IMR-90 (cell line): ENCODE measurements at regions not wholly inside any gene's neighbourhood (a gene's known extent, or its start where the extent isn't known, plus 50 kb on each side); places are given as distances from the start of the nearest gene placed in this dataset.

Experiments
- ATAC-seq: fragments of 200-7000 bp; cut with Tn5 transposase; 2 replicates; pipeline ENCODE4 v1.9.1; 2020; ENCODE audit warnings: low read depth, mild to moderate bottlenecking, moderate library complexity
- BruUV-seq: library from RNA; stranded (reverse); fragments of 400-500 nt; replicated peaks from 2 replicates; lab custom pipeline; 2021; lab: Mats Ljungman, UMichigan
- CTCF ChIA-PET: fragments of 300-600 bp; formaldehyde crosslinking; extraction: SDS; loops from one replicate; lab custom pipeline; 2021; ENCODE audit warnings: antibody characterized with exemption; lab: Yijun Ruan, JAX
- POLR2A ChIA-PET: fragments of 300-600 bp; sonication (Branson Sonifier 250); formaldehyde crosslinking; loops from one replicate; lab custom pipeline; 2022; ENCODE audit warnings: antibody characterized with exemption; ENCODE audit not compliant: unreplicated experiment; lab: Charles Lee
- DNase-seq: peaks from one replicate; pipeline ENCODE4 v3.0.0; 2013
- H2AFZ ChIP-seq: replicated peaks from 2 replicates; pipeline ENCODE3; 2013; ENCODE audit warnings: low read length, mild to moderate bottlenecking; ENCODE audit not compliant: poor library complexity
- H2AK5ac ChIP-seq: 2 replicates; pipeline ENCODE4 v1.6.1; 2013; ENCODE audit warnings: low read depth, low read length, inconsistent platforms
- H2AK9ac ChIP-seq: replicated peaks from 2 replicates; pipeline ENCODE3; 2013; ENCODE audit warnings: mild to moderate bottlenecking, low read depth, low read length, moderate library complexity; ENCODE audit not compliant: poor library complexity
- H2BK120ac ChIP-seq: 2 replicates; pipeline ENCODE4 v1.6.1; 2013; ENCODE audit warnings: low read depth, low read length, inconsistent platforms
- H2BK15ac ChIP-seq: 3 replicates; pipeline ENCODE4 v1.6.1; 2013; ENCODE audit warnings: low read depth, low read length, inconsistent platforms
- H2BK20ac ChIP-seq: 2 replicates; pipeline ENCODE4 v1.6.1; 2013; ENCODE audit warnings: low read depth, mild to moderate bottlenecking, inconsistent platforms, low read length, moderate library complexity
- H2BK5ac ChIP-seq: 2 replicates; pipeline ENCODE4 v1.6.1; 2013; ENCODE audit warnings: mild to moderate bottlenecking, low read depth, low read length, inconsistent platforms; ENCODE audit not compliant: poor library complexity, severe bottlenecking
- H3K14ac ChIP-seq: replicated peaks from 2 replicates; pipeline ENCODE4 v1.6.1; 2013; ENCODE audit warnings: low read depth, low read length, inconsistent platforms
- H3K18ac ChIP-seq: 2 replicates; pipeline ENCODE4 v1.6.1; 2013; ENCODE audit warnings: low read depth, low read length, control low read depth
- H3K23ac ChIP-seq: 2 replicates; pipeline ENCODE4 v1.6.1; 2013; ENCODE audit warnings: low read depth, low read length, inconsistent platforms
- H3K27ac ChIP-seq: 2 replicates; pipeline ENCODE4 v1.5.1; 2013; ENCODE audit warnings: mild to moderate bottlenecking, control low read depth, low read length; ENCODE audit not compliant: insufficient read depth
- H3K27me3 ChIP-seq: 2 replicates; pipeline ENCODE4 v1.6.1; 2013; ENCODE audit warnings: low read length; ENCODE audit not compliant: control insufficient read depth, insufficient read depth
- H3K36me3 ChIP-seq: 2 replicates; pipeline ENCODE4 v1.6.1; 2013; ENCODE audit warnings: low read length, mixed read lengths; ENCODE audit not compliant: control insufficient read depth, insufficient read depth
- H3K4ac ChIP-seq: 2 replicates; pipeline ENCODE4 v1.6.1; 2013; ENCODE audit warnings: low read depth, low read length, inconsistent platforms
- H3K4me1 ChIP-seq: 2 replicates; pipeline ENCODE4 v1.6.1; 2013; ENCODE audit warnings: low read length, mixed read lengths; ENCODE audit not compliant: control insufficient read depth, insufficient read depth
- H3K4me2 ChIP-seq: 2 replicates; pipeline ENCODE4 v1.6.1; 2013; ENCODE audit warnings: low read depth, mild to moderate bottlenecking, control low read depth, low read length, moderate library complexity
- H3K4me3 ChIP-seq: 2 replicates; pipeline ENCODE4 v1.5.1; 2013; ENCODE audit warnings: low read depth, mild to moderate bottlenecking, control low read depth, low read length, moderate library complexity; ENCODE audit not compliant: insufficient read depth
- H3K56ac ChIP-seq: 2 replicates; pipeline ENCODE4 v1.6.1; 2013; ENCODE audit warnings: low read length, inconsistent platforms; ENCODE audit not compliant: insufficient read depth; ENCODE audit errors: extremely low read depth
- H3K79me1 ChIP-seq, 2 experiments: 2 replicates each; pipeline ENCODE4 v1.6.1; 2013; ENCODE audit warnings: low read length in 2 of 2, inconsistent platforms in 1 of 2, low read depth in 1 of 2
- H3K9ac ChIP-seq: 2 replicates; pipeline ENCODE4 v1.6.1; 2013; ENCODE audit warnings: low read depth, low read length, control low read depth
- H3K9me1 ChIP-seq: 2 replicates; pipeline ENCODE4 v1.6.1; 2013; ENCODE audit warnings: low read length, inconsistent platforms; ENCODE audit not compliant: insufficient read depth
- H3K9me3 ChIP-seq: 2 replicates; pipeline ENCODE4 v1.6.1; 2013; ENCODE audit warnings: low read length; ENCODE audit not compliant: control insufficient read depth, insufficient read depth
- H4K20me1 ChIP-seq: 2 replicates; pipeline ENCODE4 v1.6.1; 2013; ENCODE audit warnings: low read length, inconsistent platforms; ENCODE audit not compliant: insufficient read depth
- H4K5ac ChIP-seq: 2 replicates; pipeline ENCODE4 v1.6.1; 2013; ENCODE audit warnings: mild to moderate bottlenecking, low read depth, low read length, control low read depth
- H4K8ac ChIP-seq, 2 experiments: 2 replicates each; pipeline ENCODE4 v1.6.1; 2013; ENCODE audit warnings: low read depth in 2 of 2, low read length in 2 of 2, control low read depth in 1 of 2, inconsistent platforms in 1 of 2
- H4K91ac ChIP-seq: 2 replicates; pipeline ENCODE4 v1.6.1; 2013; ENCODE audit warnings: low read depth, low read length, inconsistent platforms; ENCODE audit not compliant: insufficient read depth
- BHLHE40 ChIP-seq: fragments of 150-350 bp; IDR thresholded peaks from 2 replicates; pipeline ENCODE4 v1.6.1; 2016; ENCODE audit warnings: mild to moderate bottlenecking, low read depth, low read length
- CEBPB ChIP-seq: IDR thresholded peaks from 2 replicates; pipeline ENCODE4 v1.6.1; 2012; ENCODE audit warnings: low read depth, low read length, improper control_type of control experiment
- FOS ChIP-seq: fragments of 150-350 bp; IDR thresholded peaks from 2 replicates; pipeline ENCODE4 v1.6.1; 2016; ENCODE audit warnings: low read depth, low read length
- MAFK ChIP-seq: IDR thresholded peaks from 2 replicates; pipeline ENCODE4 v1.6.1; 2012; ENCODE audit warnings: low read depth, low read length, improper control_type of control experiment
- MXI1 ChIP-seq: IDR thresholded peaks from 2 replicates; pipeline ENCODE4 v1.6.1; 2012; ENCODE audit warnings: low read depth, mild to moderate bottlenecking, low read length, moderate library complexity, borderline replicate concordance
- NFE2L2 ChIP-seq: fragments of 150-350 bp; IDR thresholded peaks from 2 replicates; pipeline ENCODE4 v1.6.1; 2016; ENCODE audit warnings: low read depth, mild to moderate bottlenecking, low read length
- POLR2A ChIP-seq: IDR thresholded peaks from 2 replicates; pipeline ENCODE4 v1.6.1; 2012; ENCODE audit warnings: mild to moderate bottlenecking, low read depth, low read length
- RAD21 ChIP-seq: IDR thresholded peaks from 2 replicates; pipeline ENCODE4 v1.6.1; 2012; ENCODE audit warnings: low read length, improper control_type of control experiment
- RCOR1 ChIP-seq: IDR thresholded peaks from 2 replicates; pipeline ENCODE4 v1.6.1; 2012; ENCODE audit warnings: mild to moderate bottlenecking, low read length, improper control_type of control experiment; ENCODE audit not compliant: insufficient replicate concordance
- RFX5 ChIP-seq: IDR thresholded peaks from 2 replicates; pipeline ENCODE4 v1.8.0; 2012; ENCODE audit warnings: low read depth, mild to moderate bottlenecking, low read length, moderate library complexity
- SMC3 ChIP-seq: fragments of 150-350 bp; IDR thresholded peaks from 2 replicates; pipeline ENCODE4 v1.6.1; 2016; ENCODE audit warnings: low read depth, mild to moderate bottlenecking, antibody characterized with exemption, low read length, moderate library complexity
- WGBS, 2 experiments: methylation state at CpG; one replicate each; pipeline versions ENCODE4 v1.1.5 to v1.1.7; 2013; ENCODE audit warnings: missing lambda C conversion rate in 2 of 2; ENCODE audit not compliant: insufficient read length in 1 of 2; ENCODE audit errors: extremely low coverage in 2 of 2; 5-methylcytosine and 5-hydroxymethylcytosine counted together
- dilution Hi-C: fragments of 300-500 bp; cut with HindIII; formaldehyde crosslinking; loops from one replicate; pipeline ENCODE4 v1.14.3; 2018; ENCODE audit warnings: low sequenced_read_pairs; ENCODE audit not compliant: unreplicated experiment
- in situ Hi-C: fragments of 300-500 bp; cut with MboI; formaldehyde crosslinking; loops from 3 replicates; pipeline ENCODE4 v1.14.3; 2019; ENCODE audit warnings: low sequenced_read_pairs, inconsistent platforms, mixed read lengths
- intact Hi-C: fragments of 100-400 bp; cut with micrococcal nuclease; formaldehyde crosslinking; loops from 2 replicates; pipeline ENCODE4 v1.10.0; 2022
- TF ChIP-seq, protein P1 (sequence below): fragments of 150-350 bp; IDR thresholded peaks from 2 replicates; pipeline ENCODE4 v1.6.1; 2016; ENCODE audit warnings: low read depth, mild to moderate bottlenecking, low read length, moderate library complexity, borderline replicate concordance
- TF ChIP-seq, protein P2 (sequence below): fragments of 150-350 bp; IDR thresholded peaks from 2 replicates; pipeline ENCODE4 v1.6.1; 2017; ENCODE audit warnings: mild to moderate bottlenecking, antibody characterized with exemption, low read length, low read depth

DNA sequence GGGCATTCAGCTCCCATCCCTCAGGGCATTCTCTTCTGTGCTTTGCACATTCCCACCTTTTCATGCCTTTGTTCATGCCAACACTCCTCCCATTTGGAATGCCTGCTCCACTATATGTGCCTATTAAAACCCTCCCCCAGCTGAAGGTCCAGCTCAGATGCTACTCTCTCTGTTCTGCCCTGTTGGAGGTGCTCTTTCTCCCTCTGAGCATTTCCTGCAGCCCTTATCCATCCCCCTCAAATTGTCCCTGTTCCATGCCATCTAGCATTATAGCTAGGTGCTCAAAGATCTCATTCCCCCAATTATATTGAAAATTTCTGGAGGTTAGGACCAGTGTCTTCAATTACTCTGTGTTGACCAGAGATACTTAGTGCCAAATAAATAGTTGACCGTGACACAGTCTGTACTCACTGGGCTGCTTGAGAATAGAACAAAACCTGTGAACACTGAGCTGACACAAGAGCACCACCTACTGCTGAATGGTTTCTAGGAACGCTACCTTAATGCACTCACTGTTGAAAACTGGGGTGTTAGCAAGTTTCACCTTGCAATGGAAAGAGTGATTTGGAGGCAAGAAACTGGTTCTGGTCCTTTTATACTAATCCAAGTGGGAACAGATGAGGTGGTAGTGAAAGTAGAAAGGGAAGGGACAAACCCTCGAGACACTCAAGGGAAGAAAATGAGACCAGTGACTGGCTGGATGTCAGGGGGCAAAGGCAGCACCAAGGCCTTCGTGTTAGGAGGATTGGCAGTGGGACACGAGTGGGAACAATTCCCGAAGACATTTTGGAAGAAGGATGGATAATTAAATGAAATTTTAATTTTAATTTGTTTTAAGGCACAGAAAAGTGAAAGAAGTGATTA, 289.8 kb upstream of the ROPN1 start (continued):
- TF ChIP-seq NFE2L2 (no peak), RAD21 (peak; percentile 83)

DNA sequence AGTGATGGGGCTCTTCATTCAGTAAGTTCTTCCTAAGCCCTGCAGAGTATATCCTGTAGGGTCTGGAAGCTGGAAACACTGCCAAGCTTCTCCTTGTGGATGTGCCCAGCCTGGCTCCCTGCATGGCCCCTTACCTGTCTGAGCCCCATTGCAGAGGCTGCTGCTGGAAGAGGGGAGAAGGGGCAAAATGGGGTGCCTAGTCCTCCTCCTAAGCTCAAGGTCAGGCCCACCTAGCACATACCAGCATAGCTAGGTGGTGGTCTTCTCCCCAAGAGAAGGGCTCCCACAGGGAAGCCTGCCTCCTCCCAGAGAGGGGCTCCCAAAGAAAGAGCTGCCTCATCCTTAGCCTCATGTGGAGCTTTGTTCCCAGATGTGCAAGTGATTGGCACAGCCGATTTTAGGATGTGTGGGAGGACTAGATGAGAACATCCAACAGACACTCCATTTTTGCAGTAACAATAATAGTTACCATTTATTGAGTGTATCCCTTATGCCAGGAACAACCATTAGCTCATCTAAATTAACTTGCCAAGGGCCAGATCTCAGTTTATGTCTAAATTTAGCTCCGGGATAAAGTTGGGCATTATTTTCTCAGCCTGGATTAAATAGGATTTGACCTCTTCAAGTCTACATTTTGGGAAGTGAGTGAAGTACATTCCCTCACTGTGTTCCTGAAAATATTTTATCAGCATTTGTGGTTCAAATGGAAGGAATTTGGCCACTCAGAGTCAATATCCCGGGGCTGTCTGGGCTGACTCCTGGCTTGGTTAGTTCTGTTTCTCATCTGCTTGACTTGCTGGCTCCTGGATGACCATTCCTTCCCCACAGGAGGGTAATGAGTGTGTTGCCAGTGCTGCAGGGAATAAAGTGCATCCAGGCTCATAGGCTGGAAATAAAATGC, 291.1 kb upstream of the ROPN1 start:
- Histone ChIP-seq H2BK15ac (no peak overlapping the region), H4K91ac (no peak overlapping the region), H4K8ac (no peak overlapping the region), H2AK9ac (no peak overlapping the region), H2BK120ac (no peak overlapping the region), H3K27ac (no peak overlapping the region), H4K20me1 (no peaks in the 10 kb centered on the region), H2BK5ac (no peak overlapping the region), H3K18ac (no peak overlapping the region), H3K23ac (no peak overlapping the region), H3K14ac (no peak overlapping the region), H3K56ac (no peak overlapping the region), H3K36me3 (no peaks in the 10 kb centered on the region), H3K9me1 (no peaks in the 10 kb centered on the region), H2BK20ac (no peak overlapping the region), H2AFZ (no peak overlapping the region), H3K79me1 (no peaks in the 10 kb centered on the region), H4K5ac (no peak overlapping the region), H3K27me3 (peaks cover 23% of the 10 kb centered on the region), H3K9ac (no peak overlapping the region), H3K4me3 (no peak overlapping the region), H3K4ac (no peak overlapping the region), H3K4me2 (no peak overlapping the region), H3K4me1 (no peaks in the 10 kb centered on the region), H2AK5ac (no peak overlapping the region), H3K9me3 (no peaks in the 10 kb centered on the region)
- POLR2A ChIA-PET, result no interaction called here
- dilution Hi-C loops (no loop called here), intact Hi-C loops (loop anchor here (5.0 kb wide), 3 partner anchors 184 to 251 kb away; partner anchors contain the start of gene KALRN), in situ Hi-C loops (loop anchor here (5.0 kb wide), 1 partner anchor 266 kb away; no protein-coding TSS in a partner anchor)
- CTCF ChIA-PET, result interaction anchor here (1.7 to 1.9 kb wide), 2 partner anchors 10 to 267 kb away, joined by 5 to 7 read pairs; no protein-coding TSS in a partner anchor
- no CpG with 5 or more reads among the region's 3 CpGs for WGBS, 2 experiments
- BruUV-seq, result no TSS peak
- peak; percentile 11 for DNase-seq
- no peak for ATAC-seq
- TF ChIP-seq NFE2L2, result no peak
- no peak for TF ChIP-seq POLR2A
- TF ChIP-seq RCOR1, result no peak
- TF ChIP-seq MXI1, result no peak
- no peak for TF ChIP-seq MAFK
- no peak for TF ChIP-seq SMC3
- no peak for TF ChIP-seq RFX5
- TF ChIP-seq, protein P1, sequence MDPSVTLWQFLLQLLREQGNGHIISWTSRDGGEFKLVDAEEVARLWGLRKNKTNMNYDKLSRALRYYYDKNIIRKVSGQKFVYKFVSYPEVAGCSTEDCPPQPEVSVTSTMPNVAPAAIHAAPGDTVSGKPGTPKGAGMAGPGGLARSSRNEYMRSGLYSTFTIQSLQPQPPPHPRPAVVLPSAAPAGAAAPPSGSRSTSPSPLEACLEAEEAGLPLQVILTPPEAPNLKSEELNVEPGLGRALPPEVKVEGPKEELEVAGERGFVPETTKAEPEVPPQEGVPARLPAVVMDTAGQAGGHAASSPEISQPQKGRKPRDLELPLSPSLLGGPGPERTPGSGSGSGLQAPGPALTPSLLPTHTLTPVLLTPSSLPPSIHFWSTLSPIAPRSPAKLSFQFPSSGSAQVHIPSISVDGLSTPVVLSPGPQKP, result no peak
- TF ChIP-seq, protein P2, sequence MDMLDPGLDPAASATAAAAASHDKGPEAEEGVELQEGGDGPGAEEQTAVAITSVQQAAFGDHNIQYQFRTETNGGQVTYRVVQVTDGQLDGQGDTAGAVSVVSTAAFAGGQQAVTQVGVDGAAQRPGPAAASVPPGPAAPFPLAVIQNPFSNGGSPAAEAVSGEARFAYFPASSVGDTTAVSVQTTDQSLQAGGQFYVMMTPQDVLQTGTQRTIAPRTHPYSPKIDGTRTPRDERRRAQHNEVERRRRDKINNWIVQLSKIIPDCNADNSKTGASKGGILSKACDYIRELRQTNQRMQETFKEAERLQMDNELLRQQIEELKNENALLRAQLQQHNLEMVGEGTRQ, result no peak
- TF ChIP-seq CEBPB, result no peak
- TF ChIP-seq BHLHE40, result no peak
- no peak for TF ChIP-seq FOS
